Endothelial cell of umbilical vein (primary cell): ENCODE measurements at regions not wholly inside any gene's neighbourhood (a gene's known extent, or its start where the extent isn't known, plus 50 kb on each side); places are given as distances from the start of the nearest gene placed in this dataset.

Source experiments
- BruUV-seq: library from RNA; stranded (reverse); fragments of 400-500 nt; replicated peaks from 2 replicates; lab custom pipeline; 2021; lab: Mats Ljungman, UMichigan
- CTCF ChIA-PET: fragments of 300-600, 350-600 bp; sonication (Branson Sonifier 250); formaldehyde crosslinking; loops from one replicate; lab custom pipeline; 2021; ENCODE audit warnings: antibody characterized with exemption, inconsistent platforms; lab: Charles Lee
- POLR2A ChIA-PET: fragments of 300-600, 350-600 bp; sonication (Branson Sonifier 250); formaldehyde crosslinking; loops from one replicate; lab custom pipeline; 2021; ENCODE audit warnings: antibody characterized with exemption, inconsistent platforms; lab: Charles Lee
- DNase-seq: peaks from one replicate; pipeline ENCODE4 v3.0.0-alpha.2; 2011; ENCODE audit warnings: low read depth, low spot score
- FAIRE-seq: peaks from 2 replicates; lab custom pipeline; 2011; peaks lifted over from hg19 to GRCh38; lab: Jason Lieb, UNC
- H2AFZ ChIP-seq: 2 replicates; pipeline ENCODE4 v1.6.0; 2012; ENCODE audit warnings: low read depth, low read length, control low read depth, inconsistent platforms
- H3K27ac ChIP-seq: 2 replicates; pipeline ENCODE4 v1.5.1; 2011; ENCODE audit warnings: low read depth, mild to moderate bottlenecking, control low read depth, low read length, moderate library complexity; ENCODE audit not compliant: insufficient read depth
- H3K27me3 ChIP-seq, 2 experiments: 2 replicates each; pipeline versions ENCODE4 v1.6.0 to v1.6.1; 2011; ENCODE audit warnings: low read length in 2 of 2, mixed read lengths in 1 of 2; ENCODE audit not compliant: control insufficient read depth in 2 of 2, insufficient read depth in 2 of 2
- H3K36me3 ChIP-seq, 2 experiments: 2 replicates in 1 of 2; 3 replicates in 1 of 2; pipeline ENCODE4 v1.5.1; 2011; ENCODE audit warnings: low read length in 2 of 2, mild to moderate bottlenecking in 1 of 2, moderate library complexity in 1 of 2; ENCODE audit not compliant: control insufficient read depth in 2 of 2, insufficient read depth in 2 of 2; ENCODE audit errors: extremely low read depth in 1 of 2
- H3K4me1 ChIP-seq: 3 replicates; pipeline ENCODE4 v1.5.1; 2011; ENCODE audit warnings: mild to moderate bottlenecking, low read length; ENCODE audit not compliant: control insufficient read depth, insufficient read depth; ENCODE audit errors: extremely low read depth
- H3K4me2 ChIP-seq: 2 replicates; pipeline ENCODE4 v1.6.1; 2011; ENCODE audit warnings: low read length, control low read depth, mixed read lengths; ENCODE audit not compliant: insufficient read depth
- H3K4me3 ChIP-seq, 3 experiments: fragments of 200-600 bp in 1 of 3; sonication (generic), shearing (Covaris generic) in 1 of 3; replicated peaks in 1 of 3; 2 replicates each; pipeline ENCODE4 v1.5.1; 2011 to 2016; ENCODE audit warnings: control low read depth in 3 of 3, low read length in 3 of 3, mild to moderate bottlenecking in 2 of 3, inconsistent platforms in 1 of 3, low read depth in 1 of 3, moderate library complexity in 1 of 3; ENCODE audit not compliant: insufficient read depth in 1 of 3
- H3K79me2 ChIP-seq: 2 replicates; pipeline ENCODE4 v1.6.0; 2012; ENCODE audit warnings: low read length, inconsistent platforms; ENCODE audit not compliant: control insufficient read depth, insufficient read depth
- H3K9ac ChIP-seq: replicated peaks from 2 replicates; pipeline ENCODE3; 2011; ENCODE audit warnings: low read length, control low read depth; ENCODE audit not compliant: insufficient read depth; ENCODE audit errors: extremely low read depth
- H3K9me1 ChIP-seq: replicated peaks from 3 replicates; pipeline ENCODE4 v1.6.0; 2011; ENCODE audit warnings: mild to moderate bottlenecking, low read length; ENCODE audit not compliant: control insufficient read depth, insufficient read depth; ENCODE audit errors: extremely low read depth
- H3K9me3 ChIP-seq: replicated peaks from 2 replicates; pipeline ENCODE4 v1.5.1; 2012; ENCODE audit warnings: low read length, inconsistent platforms; ENCODE audit not compliant: control insufficient read depth, insufficient read depth
- H4K20me1 ChIP-seq: replicated peaks from 2 replicates; pipeline ENCODE3; 2011; ENCODE audit warnings: mild to moderate bottlenecking, low read length; ENCODE audit not compliant: control insufficient read depth, insufficient read depth; ENCODE audit errors: extremely low read depth
- CTCF ChIP-seq, 2 donors: IDR thresholded peaks; 1 replicate in 1 of 2; 2 replicates in 1 of 2; pipeline ENCODE4 v1.5.1; 2011; ENCODE audit warnings: low read length in 2 of 2, mild to moderate bottlenecking in 2 of 2, moderate library complexity in 2 of 2, control low read depth in 1 of 2, inconsistent platforms in 1 of 2, low read depth in 1 of 2; ENCODE audit not compliant: insufficient read depth in 1 of 2; ENCODE audit errors: extremely low read depth in 1 of 2
- FOS ChIP-seq: IDR thresholded peaks from 2 replicates; pipeline ENCODE4 v1.6.1; 2011; ENCODE audit warnings: mild to moderate bottlenecking, low read length, moderate library complexity, borderline replicate concordance; ENCODE audit not compliant: insufficient read depth
- GATA2 ChIP-seq: IDR thresholded peaks from 2 replicates; pipeline ENCODE4 v1.7.0; 2011; ENCODE audit warnings: low read depth, mild to moderate bottlenecking, moderate library complexity, mixed read lengths, low read length; ENCODE audit not compliant: insufficient read length, insufficient read depth
- JUN ChIP-seq: IDR thresholded peaks from 2 replicates; pipeline ENCODE4 v1.6.1; 2011; ENCODE audit warnings: borderline replicate concordance, low read depth; ENCODE audit not compliant: insufficient read length, insufficient read depth
- POLR2A ChIP-seq: IDR thresholded peaks from 2 replicates; pipeline ENCODE4 v1.6.1; 2012; ENCODE audit warnings: low read depth, mild to moderate bottlenecking, control low read depth, low read length
- dilution Hi-C: fragments of 300-500 bp; cut with MboI; formaldehyde crosslinking; loops from one replicate; pipeline ENCODE4 v1.15.0; 2019; ENCODE audit warnings: low sequenced_read_pairs; ENCODE audit not compliant: extremely low pct_ligation_motif_present
- intact Hi-C: fragments of 100-400 bp; cut with micrococcal nuclease; formaldehyde crosslinking; loops from one replicate; pipeline ENCODE4 v1.10.0; 2022

GRCh38 chr20:48049171-48049570 lies 263.9 kb upstream of the SULF2 start:
- ChIA-PET CTCF (interaction anchor here (0.9 kb wide), 2 partner anchors 10 to 18 kb away, joined by 3 read pairs; no protein-coding TSS in a partner anchor), POLR2A (no interaction called here)
- Histone ChIP-seq H3K27ac (no peak overlapping the region), H3K9ac (no peak overlapping the region), H3K4me2 (no peak overlapping the region), H3K9me1 (no peaks in the 10 kb centered on the region), H4K20me1 (no peaks in the 10 kb centered on the region), H3K27me3 (peaks cover 0 to 4% of the 10 kb centered on the region in 2 experiments), H3K79me2 (no peaks in the 10 kb centered on the region), H2AFZ (no peak overlapping the region), H3K4me3 (no peak overlapping the region), H3K9me3 (no peaks in the 10 kb centered on the region), H3K4me1 (no peaks in the 10 kb centered on the region), H3K36me3 (no peaks in the 10 kb centered on the region)
- DNase-seq (no peak), FAIRE-seq (no peak)
- no peak for TF ChIP-seq JUN
- intact Hi-C loops = no loop called here
- no TSS peak for BruUV-seq
- dilution Hi-C loops = no loop called here

- Histone ChIP-seq H3K9ac (no peak overlapping the region), H3K9me1 (no peaks in the 10 kb centered on the region), H4K20me1 (no peaks in the 10 kb centered on the region), H3K79me2 (no peaks in the 10 kb centered on the region), H3K27ac (no peak overlapping the region), H3K9me3 (no peaks in the 10 kb centered on the region), H3K4me1 (no peaks in the 10 kb centered on the region), H3K27me3 (peaks cover 0 to 4% of the 10 kb centered on the region in 2 experiments), H3K4me2 (no peak overlapping the region), H2AFZ (no peak overlapping the region), H3K36me3 (no peaks in the 10 kb centered on the region), H3K4me3 (no peak overlapping the region)
- CTCF ChIA-PET = interaction anchor here (1.1 kb wide), 1 partner anchor 14 kb away, joined by 3 read pairs; no protein-coding TSS in a partner anchor
- dilution Hi-C loops = no loop called here
- intact Hi-C loops = no loop called here
- POLR2A ChIA-PET = interaction anchor here (0.7 kb wide), 1 partner anchor 582 kb away, joined by 4 read pairs; no protein-coding TSS in a partner anchor
- DNase-seq (no peak), FAIRE-seq (no peak)
- BruUV-seq = no TSS peak
- TF ChIP-seq CTCF (IDR thresholded peaks at IDR 0.05; ENCODE audit: extremely low read depth in 1 of 2, insufficient read depth in 1 of 2, low read depth in 1 of 2, low read length in 2 of 2) = no peak
- TF ChIP-seq JUN = no peak
- no peak for TF ChIP-seq FOS
- no peak for TF ChIP-seq GATA2
- no peak for TF ChIP-seq POLR2A
These were observed 262.2 kb upstream of the SULF2 start for GRCh38 chr20:48047447-48047846.
